ENCODE measurements at regions not wholly inside any gene's neighbourhood (a gene's known extent, or its start where the extent isn't known, plus 50 kb on each side); places are given as distances from the start of the nearest gene placed in this dataset.

- no peak for DNase-seq
- no peaks in the 10 kb centered on the region for H3K9me3 ChIP-seq
- TF ChIP-seq POLR2A (IDR thresholded peaks at IDR 0.05) (no peak), CTCF (IDR thresholded peaks at IDR 0.05) (no peak)
- H3K36me3 ChIP-seq = no peaks in the 10 kb centered on the region
- H3K4me1 ChIP-seq = no peaks in the 10 kb centered on the region
- H3K27ac ChIP-seq = no peak overlapping the region
- no peaks in the 10 kb centered on the region for H3K27me3 ChIP-seq
- ATAC-seq = no peak
- WGBS, 4 donors = 68 to 81% (median 74%) methylated on average over 1 of the region's 1 CpG
- intact Hi-C loops (cut with DNase I) = no loop called here
- no peak overlapping the region for H3K4me3 ChIP-seq
Measured at GRCh38 chr3:28115316-28115715, 126.1 kb upstream of the CMC1 start.

- no peak for ATAC-seq
- Histone ChIP-seq H3K4me1 (peaks cover 0 to 16% (median 0%) of the 10 kb centered on the region in 12 donors), H3K27me3 (no peaks in the 10 kb centered on the region), H3K4me3 (no peak overlapping the region), H3K27ac (no peak overlapping the region), H3K36me3 (no peaks in the 10 kb centered on the region), H3K9me3 (no peaks in the 10 kb centered on the region)
- intact Hi-C loops (cut with DNase I) = no loop called here
- WGBS, 4 donors = 87 to 90% (median 88%) methylated on average over 2 of the region's 2 CpGs
- TF ChIP-seq POLR2A (IDR thresholded peaks at IDR 0.05) = no peak
- no peak for TF ChIP-seq CTCF (IDR thresholded peaks at IDR 0.05)
- DNase-seq = no peak
Measured at GRCh38 chr3:28117598-28117997, 123.8 kb upstream of the CMC1 start.

GRCh38 chr3:28118087-28118486, 123.3 kb upstream of the CMC1 start:
- 45 to 63% (median 52%) methylated on average over 1 of the region's 1 CpG for WGBS, 4 donors
- Histone ChIP-seq H3K27me3 (no peaks in the 10 kb centered on the region), H3K4me3 (no peak overlapping the region), H3K4me1 (peaks cover 0 to 16% (median 0%) of the 10 kb centered on the region in 12 donors), H3K27ac (no peak overlapping the region), H3K36me3 (no peaks in the 10 kb centered on the region), H3K9me3 (no peaks in the 10 kb centered on the region)
- no peak for ATAC-seq
- DNase-seq = no peak
- no peak for TF ChIP-seq POLR2A (IDR thresholded peaks at IDR 0.05)
- no peak for TF ChIP-seq CTCF (IDR thresholded peaks at IDR 0.05)
- intact Hi-C loops (cut with DNase I) = no loop called here

GRCh38 chr3:28122227-28122626, 119.2 kb upstream of the CMC1 start:
- Histone ChIP-seq H3K36me3 (no peaks in the 10 kb centered on the region), H3K27ac (peak overlapping the region in 5 of 12 donors; percentile 1 to 52 (median 19)), H3K4me1 (peaks cover 0 to 16% (median 0%) of the 10 kb centered on the region in 12 donors), H3K9me3 (no peaks in the 10 kb centered on the region), H3K4me3 (no peak overlapping the region), H3K27me3 (no peaks in the 10 kb centered on the region)
- TF ChIP-seq POLR2A (IDR thresholded peaks at IDR 0.05) = no peak
- no peak for TF ChIP-seq CTCF (IDR thresholded peaks at IDR 0.05)
- 51 to 63% (median 54%) methylated on average over 4 of the region's 4 CpGs for WGBS, 4 donors
- ATAC-seq (peak in 3 of 4 donors; percentile 33 to 83 (median 59)), DNase-seq (no peak)
- intact Hi-C loops (cut with DNase I) = no loop called here

All from heart left ventricle (tissue), 16 donors.